H1 (cell line): ENCODE measurements at regions not wholly inside any gene's neighbourhood (a gene's known extent, or its start where the extent isn't known, plus 50 kb on each side); places are given as distances from the start of the nearest gene placed in this dataset.

ENCODE experiments used
- CTCF ChIA-PET: fragments of 300-600 bp; sonication (Branson Sonifier 250); formaldehyde crosslinking; loops from one replicate; lab custom pipeline; 2021; ENCODE audit not compliant: partially characterized antibody; lab: Charles Lee
- POLR2A ChIA-PET: fragments of 300-600 bp; sonication (Branson Sonifier 250); formaldehyde crosslinking; loops from one replicate; lab custom pipeline; 2021; ENCODE audit warnings: inconsistent platforms; ENCODE audit not compliant: partially characterized antibody; lab: Charles Lee
- DNase-seq, 2 experiments: peaks; one replicate each; pipeline versions ENCODE4 v3.0.0 to v3.0.0-alpha.2; 2010 to 2022; ENCODE audit warnings: low spot score in 2 of 2, low read depth in 1 of 2, mixed read lengths in 1 of 2
- FAIRE-seq: peaks from 2 replicates; lab custom pipeline; 2011; peaks lifted over from hg19 to GRCh38; lab: Jason Lieb, UNC
- H2AFZ ChIP-seq: 2 replicates; pipeline ENCODE4 v1.8.1; 2012; ENCODE audit warnings: low read length, inconsistent platforms
- H2AK5ac ChIP-seq: 2 replicates; pipeline ENCODE4 v1.6.1; 2013; ENCODE audit warnings: low read depth, low read length
- H2BK120ac ChIP-seq: replicated peaks from 2 replicates; pipeline ENCODE3; 2013; ENCODE audit warnings: low read depth, low read length, inconsistent platforms
- H2BK12ac ChIP-seq: 2 replicates; pipeline ENCODE4 v1.6.1; 2013; ENCODE audit warnings: low read depth, low read length
- H2BK15ac ChIP-seq: 2 replicates; pipeline ENCODE4 v1.6.1; 2013; ENCODE audit warnings: low read length
- H2BK20ac ChIP-seq: 2 replicates; pipeline ENCODE4 v1.6.1; 2013; ENCODE audit warnings: low read length
- H2BK5ac ChIP-seq: 2 replicates; pipeline ENCODE4 v1.6.1; 2013; ENCODE audit warnings: low read depth, low read length
- H3K14ac ChIP-seq: 2 replicates; pipeline ENCODE4 v1.6.1; 2013; ENCODE audit warnings: inconsistent platforms; ENCODE audit not compliant: insufficient read length
- H3K18ac ChIP-seq: 2 replicates; pipeline ENCODE4 v1.6.1; 2013; ENCODE audit warnings: low read length; ENCODE audit errors: extremely low read depth
- H3K23ac ChIP-seq: 2 replicates; pipeline ENCODE4 v1.6.1; 2013; ENCODE audit warnings: inconsistent platforms; ENCODE audit not compliant: insufficient read length
- H3K23me2 ChIP-seq: 2 replicates; pipeline ENCODE4 v1.6.1; 2013; ENCODE audit warnings: low read depth, low read length
- H3K27ac ChIP-seq: 2 replicates; pipeline ENCODE4 v1.6.1; 2011; ENCODE audit warnings: low read depth, low read length, inconsistent platforms
- H3K27me3 ChIP-seq, 4 experiments: replicated peaks in 1 of 4; 1 replicate in 1 of 4; 2 replicates in 3 of 4; pipeline versions ENCODE4 v1.6.1 to v1.8.1; 2011 to 2013; ENCODE audit warnings: low read length in 3 of 4, mild to moderate bottlenecking in 3 of 4, inconsistent platforms in 2 of 4, mixed read lengths in 2 of 4, moderate library complexity in 1 of 4; ENCODE audit not compliant: control insufficient read depth in 3 of 4, insufficient read depth in 3 of 4; ENCODE audit errors: extremely low read depth in 1 of 4
- H3K36me3 ChIP-seq, 4 experiments: 2 replicates each; pipeline versions ENCODE4 v1.6.1 to v1.8.1; 2011 to 2013; ENCODE audit warnings: mild to moderate bottlenecking in 4 of 4, low read length in 3 of 4, moderate library complexity in 2 of 4, control low read depth in 1 of 4, inconsistent platforms in 1 of 4; ENCODE audit not compliant: insufficient read depth in 4 of 4, control insufficient read depth in 2 of 4
- H3K4ac ChIP-seq: replicated peaks from 2 replicates; pipeline ENCODE3; 2013; ENCODE audit warnings: low read length, low read depth, mixed read lengths, inconsistent platforms; ENCODE audit not compliant: insufficient read length
- H3K4me1 ChIP-seq, 4 experiments: replicated peaks in 1 of 4; 1 replicate in 1 of 4; 2 replicates in 3 of 4; pipeline versions ENCODE4 v1.6.1 to v1.8.1; 2011 to 2013; ENCODE audit warnings: low read length in 3 of 4, inconsistent platforms in 2 of 4, mixed read lengths in 1 of 4; ENCODE audit not compliant: insufficient read depth in 4 of 4, control insufficient read depth in 3 of 4
- H3K4me2 ChIP-seq, 2 experiments: 2 replicates each; pipeline versions ENCODE4 v1.6.1 to v1.8.1; 2011 to 2013; ENCODE audit warnings: low read depth in 2 of 2, low read length in 2 of 2, control low read depth in 1 of 2, inconsistent platforms in 1 of 2, mild to moderate bottlenecking in 1 of 2; ENCODE audit not compliant: insufficient read depth in 1 of 2
- H3K4me3 ChIP-seq, 4 experiments: fragments of 200-600, 300-600 bp in 1 of 4; sonication (generic), shearing (Covaris generic), sonication (Bioruptor Twin) in 1 of 4; 2 replicates each; pipeline versions ENCODE4 v1.5.1 to v1.8.1; 2011 to 2016; ENCODE audit warnings: low read length in 4 of 4, low read depth in 3 of 4, control low read depth in 2 of 4, inconsistent platforms in 2 of 4, mild to moderate bottlenecking in 2 of 4, mixed read lengths in 1 of 4, moderate library complexity in 1 of 4; ENCODE audit not compliant: insufficient read depth in 2 of 4; ENCODE audit errors: extremely low read depth in 1 of 4
- H3K56ac ChIP-seq: replicated peaks from 2 replicates; pipeline ENCODE3; 2013; ENCODE audit warnings: low read depth, mild to moderate bottlenecking, mixed read lengths, low read length, inconsistent platforms; ENCODE audit not compliant: insufficient read length
- H3K79me1 ChIP-seq: 2 replicates; pipeline ENCODE4 v1.6.1; 2013; ENCODE audit warnings: low read depth, low read length, control low read depth
- H3K79me2 ChIP-seq, 2 experiments: 2 replicates each; pipeline versions ENCODE4 v1.6.1 to v1.8.1; 2012 to 2013; ENCODE audit warnings: low read length in 2 of 2, mild to moderate bottlenecking in 2 of 2, inconsistent platforms in 1 of 2; ENCODE audit not compliant: insufficient read depth in 2 of 2, control insufficient read depth in 1 of 2
- H3K9ac ChIP-seq, 4 experiments: replicated peaks in 1 of 4; 1 replicate in 1 of 4; 2 replicates in 3 of 4; pipeline versions ENCODE4 v1.6.1 to v1.8.1; 2011 to 2013; ENCODE audit warnings: low read depth in 3 of 4, low read length in 3 of 4, control low read depth in 2 of 4, mild to moderate bottlenecking in 2 of 4, moderate library complexity in 2 of 4, inconsistent platforms in 1 of 4; ENCODE audit errors: extremely low read depth in 1 of 4
- H3K9me3 ChIP-seq, 2 experiments: 2 replicates each; pipeline versions ENCODE4 v1.6.1 to v1.8.1; 2012 to 2013; ENCODE audit warnings: mild to moderate bottlenecking in 2 of 2, moderate library complexity in 2 of 2, control low read depth in 1 of 2, inconsistent platforms in 1 of 2, low read depth in 1 of 2, low read length in 1 of 2, mixed read lengths in 1 of 2; ENCODE audit not compliant: insufficient read depth in 2 of 2
- H4K20me1 ChIP-seq, 2 experiments: replicated peaks in 1 of 2; 2 replicates each; pipeline versions ENCODE3 to v1.8.1; 2011 to 2013; ENCODE audit warnings: inconsistent platforms in 2 of 2, low read length in 2 of 2, mild to moderate bottlenecking in 1 of 2; ENCODE audit not compliant: insufficient read depth in 2 of 2, control insufficient read depth in 1 of 2
- H4K5ac ChIP-seq: 2 replicates; pipeline ENCODE4 v1.6.1; 2013; ENCODE audit warnings: low read length, low read depth, mixed read lengths, inconsistent platforms; ENCODE audit not compliant: insufficient read length
- H4K8ac ChIP-seq: 2 replicates; pipeline ENCODE4 v1.8.0; 2013; ENCODE audit warnings: mild to moderate bottlenecking, moderate library complexity, low read length, inconsistent platforms; ENCODE audit not compliant: insufficient read depth; ENCODE audit errors: extremely low read depth
- H4K91ac ChIP-seq: replicated peaks from 2 replicates; pipeline ENCODE3; 2013; ENCODE audit warnings: low read length, mixed read lengths, inconsistent platforms; ENCODE audit not compliant: insufficient read length
- ATF2 ChIP-seq: IDR thresholded peaks from 2 replicates; pipeline ENCODE4 v1.6.1; 2012; ENCODE audit warnings: low read length, inconsistent platforms
- BRCA1 ChIP-seq: IDR thresholded peaks from 2 replicates; pipeline ENCODE4 v1.6.1; 2012; ENCODE audit warnings: low read depth, low read length, improper control_type of control experiment
- HDAC6 ChIP-seq: IDR thresholded peaks from one replicate; pipeline ENCODE4 v1.7.1; 2012; ENCODE audit warnings: low read depth, mild to moderate bottlenecking, inconsistent platforms, low read length, moderate library complexity
- JUN ChIP-seq: IDR thresholded peaks from 2 replicates; pipeline ENCODE4 v1.6.1; 2011; ENCODE audit warnings: low read depth, mild to moderate bottlenecking, improper control_type of control experiment, low read length
- POLR2A ChIP-seq, 2 experiments: IDR thresholded peaks; 1 replicate in 1 of 2; 2 replicates in 1 of 2; pipeline ENCODE4 v1.6.1; 2011; ENCODE audit warnings: low read depth in 2 of 2, low read length in 2 of 2, mild to moderate bottlenecking in 2 of 2; ENCODE audit errors: control extremely low read depth in 1 of 2
- RBBP5 ChIP-seq: IDR thresholded peaks from 2 replicates; pipeline ENCODE4 v1.7.1; 2012; ENCODE audit warnings: low read depth, mild to moderate bottlenecking, inconsistent platforms, low read length, moderate library complexity, borderline replicate concordance
- RXRA ChIP-seq: IDR thresholded peaks from 2 replicates; pipeline ENCODE4 v1.6.1; 2011; ENCODE audit warnings: low read depth, mild to moderate bottlenecking, low read length, moderate library complexity; ENCODE audit not compliant: insufficient read depth
- SIRT6 ChIP-seq: IDR thresholded peaks from one replicate; pipeline ENCODE4 v1.7.1; 2012; ENCODE audit warnings: low read length, inconsistent platforms
- YY1 ChIP-seq: IDR thresholded peaks from 2 replicates; pipeline ENCODE4 v1.6.1; 2011; ENCODE audit warnings: low read depth, mild to moderate bottlenecking, low read length
- WGBS, 2 experiments: shearing (Covaris generic) in 1 of 2; methylation state at CpG; one replicate each; pipeline versions ENCODE4 v1.1.6 to v1.1.7; 2013 to 2015; ENCODE audit warnings: low lambda C conversion rate in 2 of 2, mixed read lengths in 2 of 2, inconsistent platforms in 1 of 2, low coverage in 1 of 2, missing lambda C conversion rate in 1 of 2; ENCODE audit not compliant: insufficient replicate concordance in 2 of 2, insufficient coverage in 1 of 2, insufficient read length in 1 of 2; ENCODE audit errors: extremely low coverage in 1 of 2, missing lambda C conversion rate in 1 of 2; 5-methylcytosine and 5-hydroxymethylcytosine counted together

- POLR2A ChIA-PET: interaction anchor here (0.5 kb wide), 1 partner anchor 674 kb away, joined by 3 read pairs; no protein-coding TSS in a partner anchor
- no peak for TF ChIP-seq RBBP5
- no peak for TF ChIP-seq SIRT6
- TF ChIP-seq POLR2A (IDR thresholded peaks at IDR 0.05; ENCODE audit: control extremely low read depth in 1 of 2, low read depth in 2 of 2, low read length in 2 of 2): no peak
- no peak for TF ChIP-seq JUN
- TF ChIP-seq ATF2: no peak
- TF ChIP-seq RXRA: no peak
- TF ChIP-seq BRCA1: no peak
- no peak for TF ChIP-seq YY1
- no peak for TF ChIP-seq HDAC6
Measured at GRCh38 chr12:41866878-41867430, 277.7 kb downstream of the GXYLT1 start.

More at GRCh38 chr12:41866878-41867430, 277.7 kb downstream of the GXYLT1 start:
- Histone ChIP-seq H3K4me3 (no peak overlapping the region), H3K9me3 (no peaks in the 10 kb centered on the region), H3K14ac (no peak overlapping the region), H3K4me1 (peaks cover 0 to 5% (median 2%) of the 10 kb centered on the region in 4 experiments; a peak in 3 of 7 replicates), H2BK120ac (no peak overlapping the region), H4K8ac (no peak overlapping the region), H3K27me3 (peaks cover 0 to 1% (median 0%) of the 10 kb centered on the region in 4 experiments; a peak in 1 of 7 replicates), H3K4me2 (no peak overlapping the region), H2AK5ac (no peak overlapping the region), H2BK5ac (no peak overlapping the region), H4K20me1 (no peaks in the 10 kb centered on the region), H3K23ac (no peak overlapping the region), H3K18ac (no peak overlapping the region), H3K79me1 (no peaks in the 10 kb centered on the region), H4K5ac (no peak overlapping the region), H3K9ac (no peak overlapping the region), H4K91ac (no peak overlapping the region), H2AFZ (no peak overlapping the region), H3K56ac (no peak overlapping the region), H3K79me2 (no peaks in the 10 kb centered on the region), H3K4ac (no peak overlapping the region), H3K27ac (no peak overlapping the region), H2BK15ac (no peak overlapping the region), H3K23me2 (no peaks in the 10 kb centered on the region), H2BK12ac (no peak overlapping the region), H3K36me3 (no peaks in the 10 kb centered on the region), H2BK20ac (no peak overlapping the region)
- CTCF ChIA-PET: interaction anchor here (0.9 kb wide), 1 partner anchor 45 kb away, joined by 3 read pairs; no protein-coding TSS in a partner anchor
- DNase-seq: no peak
- no peak for FAIRE-seq
- 89% methylated on average over 4 of the region's 4 CpGs; no CpG with 5 or more reads in 1 of the 2 experiments for WGBS, 2 experiments
